ENCODE measurements at regions not wholly inside any gene's neighbourhood (a gene's known extent, or its start where the extent isn't known, plus 50 kb on each side); places are given as distances from the start of the nearest gene placed in this dataset.

DNA sequence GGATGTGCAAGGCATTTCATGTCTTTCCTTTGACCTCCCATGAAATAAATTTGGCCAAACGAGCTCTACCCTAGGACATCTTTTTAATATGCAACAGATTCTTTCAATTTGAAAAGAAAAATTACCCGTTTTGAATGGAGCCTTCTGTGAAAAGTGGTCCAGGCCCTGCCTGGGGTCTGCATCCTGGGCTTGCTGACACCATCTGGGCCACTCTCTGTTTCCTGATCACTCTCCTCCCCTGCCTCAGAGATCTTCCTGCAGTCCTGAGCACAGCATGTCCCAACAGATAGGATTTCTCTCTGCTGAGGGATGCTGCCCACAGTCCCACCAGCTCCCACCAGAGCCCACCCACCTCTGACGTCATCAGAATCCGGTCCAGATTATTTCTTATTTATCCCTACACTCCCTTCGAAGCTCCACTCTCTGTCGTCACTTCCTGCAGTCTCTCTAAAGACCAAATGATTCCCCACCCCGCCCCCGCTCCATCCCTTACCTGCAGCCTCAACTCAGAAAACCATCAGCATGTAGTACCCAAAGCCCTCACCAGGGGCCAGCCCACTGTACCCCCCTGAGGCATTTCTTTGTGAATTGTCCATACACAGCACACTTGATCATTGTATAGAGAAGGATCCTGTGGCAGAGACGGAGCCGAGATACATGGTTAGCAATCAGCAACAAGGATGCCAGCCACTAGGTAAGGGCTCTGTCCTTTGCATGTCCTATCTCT is 192.1 kb upstream of the MGMT start:
- TF ChIP-seq, protein P1, sequence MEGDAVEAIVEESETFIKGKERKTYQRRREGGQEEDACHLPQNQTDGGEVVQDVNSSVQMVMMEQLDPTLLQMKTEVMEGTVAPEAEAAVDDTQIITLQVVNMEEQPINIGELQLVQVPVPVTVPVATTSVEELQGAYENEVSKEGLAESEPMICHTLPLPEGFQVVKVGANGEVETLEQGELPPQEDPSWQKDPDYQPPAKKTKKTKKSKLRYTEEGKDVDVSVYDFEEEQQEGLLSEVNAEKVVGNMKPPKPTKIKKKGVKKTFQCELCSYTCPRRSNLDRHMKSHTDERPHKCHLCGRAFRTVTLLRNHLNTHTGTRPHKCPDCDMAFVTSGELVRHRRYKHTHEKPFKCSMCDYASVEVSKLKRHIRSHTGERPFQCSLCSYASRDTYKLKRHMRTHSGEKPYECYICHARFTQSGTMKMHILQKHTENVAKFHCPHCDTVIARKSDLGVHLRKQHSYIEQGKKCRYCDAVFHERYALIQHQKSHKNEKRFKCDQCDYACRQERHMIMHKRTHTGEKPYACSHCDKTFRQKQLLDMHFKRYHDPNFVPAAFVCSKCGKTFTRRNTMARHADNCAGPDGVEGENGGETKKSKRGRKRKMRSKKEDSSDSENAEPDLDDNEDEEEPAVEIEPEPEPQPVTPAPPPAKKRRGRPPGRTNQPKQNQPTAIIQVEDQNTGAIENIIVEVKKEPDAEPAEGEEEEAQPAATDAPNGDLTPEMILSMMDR (IDR thresholded peaks at IDR 0.05; ENCODE audit: low read length) = peak; percentile 53; the same call in 1 of the 2 replicates
- no peak for TF ChIP-seq EZH2 (IDR thresholded peaks at IDR 0.05; ENCODE audit: borderline replicate concordance, low read length)
